A549 (cell line): ENCODE measurements at regions not wholly inside any gene's neighbourhood (a gene's known extent, or its start where the extent isn't known, plus 50 kb on each side); places are given as distances from the start of the nearest gene placed in this dataset.

ENCODE experiments used
- ATAC-seq, 2 experiments: fragments of 200-7000 bp in 1 of 2; fragments of >200 bp in 1 of 2; cut with Nextera tagmentation in 1 of 2; cut with Tn5 transposase in 1 of 2; 3 replicates each; pipeline versions ENCODE4 v1.8.0 to v1.9.1; 2018 to 2020; ENCODE audit warnings: mild to moderate bottlenecking in 1 of 2, moderate library complexity in 1 of 2
- CTCF ChIA-PET: fragments of 300-600 bp; sonication (Branson Sonifier 250); formaldehyde crosslinking; extraction: SDS; loops from one replicate; lab custom pipeline; 2021; ENCODE audit warnings: antibody characterized with exemption, inconsistent platforms; lab: Yijun Ruan, JAX
- POLR2A ChIA-PET: fragments of 350-600 bp; formaldehyde crosslinking; extraction: SDS; loops from one replicate; lab custom pipeline; 2021; ENCODE audit warnings: antibody characterized with exemption, inconsistent platforms; lab: Yijun Ruan, JAX
- DNase-seq, 2 experiments: peaks; one replicate each; pipeline versions ENCODE4 v3.0.0 to v3.0.0-alpha.2; 2011 to 2016; ENCODE audit warnings: low read depth in 1 of 2, low spot score in 1 of 2
- FAIRE-seq: peaks from 2 replicates; lab custom pipeline; 2011; peaks lifted over from hg19 to GRCh38; lab: Jason Lieb, UNC
- H3K27ac ChIP-seq, 2 experiments: fragments of >200 bp; sonication (Bioruptor Twin); formaldehyde crosslinking; 3 replicates each; pipeline ENCODE4 v1.5.1; 2016 to 2017
- H3K4me1 ChIP-seq: fragments of >200 bp; sonication (Bioruptor Twin); formaldehyde crosslinking; 3 replicates; pipeline ENCODE4 v1.6.1; 2016
- H3K4me2 ChIP-seq: fragments of >200 bp; sonication (Bioruptor Twin); formaldehyde crosslinking; 3 replicates; pipeline ENCODE4 v1.6.1; 2016
- H3K4me3 ChIP-seq: fragments of >200 bp; sonication (Bioruptor Twin); formaldehyde crosslinking; 3 replicates; pipeline ENCODE4 v1.5.1; 2016
- H3K9me3 ChIP-seq: fragments of >200 bp; sonication (Bioruptor Twin); formaldehyde crosslinking; 3 replicates; pipeline ENCODE4 v1.6.1; 2016
- ATOH8 ChIP-seq: fragments of 250-450 bp; sonication (Bioruptor Pico); IDR thresholded peaks from 2 replicates; pipeline ENCODE4 v1.5.0; 2020; ENCODE audit warnings: low read depth, mild to moderate bottlenecking, moderate library complexity
- CEBPB ChIP-seq, 2 experiments: fragments of >200 bp in 1 of 2; sonication (Bioruptor Twin) in 1 of 2; formaldehyde crosslinking in 1 of 2; IDR thresholded peaks; 2 replicates each; pipeline ENCODE4 v1.6.1; 2012 to 2016
- CHD2 ChIP-seq: fragments of 150-350 bp; IDR thresholded peaks from 2 replicates; pipeline ENCODE4 v1.6.1; 2014; ENCODE audit warnings: low read length; ENCODE audit not compliant: partially characterized antibody
- FOSL2 ChIP-seq, 2 experiments: fragments of 450-650 bp in 1 of 2; fragments of >200 bp in 1 of 2; sonication (Bioruptor Twin) in 1 of 2; formaldehyde crosslinking; IDR thresholded peaks; 2 replicates each; pipeline versions ENCODE4 v1.5.0 to v1.6.1; 2016 to 2020; ENCODE audit warnings: mild to moderate bottlenecking in 1 of 2, moderate library complexity in 1 of 2
- JUNB ChIP-seq: fragments of >200 bp; sonication (Bioruptor Twin); formaldehyde crosslinking; IDR thresholded peaks from 2 replicates; pipeline ENCODE4 v1.6.1; 2016
- MAZ ChIP-seq: fragments of 150-350 bp; IDR thresholded peaks from 2 replicates; pipeline ENCODE4 v1.6.1; 2014; ENCODE audit warnings: antibody characterized with exemption, low read depth, low read length, borderline replicate concordance
- MYC ChIP-seq: IDR thresholded peaks from 2 replicates; pipeline ENCODE4 v1.6.1; 2012; ENCODE audit warnings: mild to moderate bottlenecking, inconsistent platforms, low read length, improper control_type of control experiment, borderline replicate concordance
- NFE2L2 ChIP-seq: fragments of 150-350 bp; conservative IDR thresholded peaks from 2 replicates; pipeline ENCODE4 v1.6.1; 2014; ENCODE audit warnings: low read length
- NPAS2 ChIP-seq: fragments of 250-450 bp; sonication (Bioruptor Pico); IDR thresholded peaks from 2 replicates; pipeline ENCODE4 v1.8.0; 2022; ENCODE audit warnings: mild to moderate bottlenecking, moderate library complexity, borderline replicate concordance
- PBX3 ChIP-seq: IDR thresholded peaks from 2 replicates; pipeline ENCODE4 v1.6.1; 2012
- REST ChIP-seq: fragments of 200-600 bp; sonication (generic); IDR thresholded peaks from 2 replicates; pipeline ENCODE4 v1.6.1; 2016; ENCODE audit warnings: antibody characterized with exemption, mild to moderate bottlenecking, moderate library complexity
- RFX5 ChIP-seq: fragments of 450-650 bp; IDR thresholded peaks from 2 replicates; pipeline ENCODE4 v1.7.1; 2014; ENCODE audit warnings: antibody characterized with exemption, mild to moderate bottlenecking, moderate library complexity
- SMC3 ChIP-seq: fragments of >200 bp; sonication (Bioruptor Twin); formaldehyde crosslinking; IDR thresholded peaks from 3 replicates; pipeline ENCODE4 v1.6.1; 2018; ENCODE audit warnings: inconsistent platforms
- SREBF2 ChIP-seq: fragments of 450-650 bp; IDR thresholded peaks from 2 replicates; pipeline ENCODE4 v1.6.1; 2014; ENCODE audit warnings: mild to moderate bottlenecking, moderate library complexity
- TFCP2L1 ChIP-seq: fragments of 250-450 bp; sonication (Bioruptor Pico); IDR thresholded peaks from 2 replicates; pipeline ENCODE4 v1.5.0; 2021; ENCODE audit warnings: mild to moderate bottlenecking
- TP53 ChIP-seq: fragments of 250-450 bp; sonication (Bioruptor Pico); IDR thresholded peaks from 2 replicates; pipeline ENCODE4 v1.5.0; 2021; ENCODE audit warnings: mild to moderate bottlenecking, moderate library complexity
- USF2 ChIP-seq: fragments of 450-650 bp; IDR thresholded peaks from 2 replicates; pipeline ENCODE4 v1.6.1; 2014; ENCODE audit warnings: antibody characterized with exemption
- ZC3H11A ChIP-seq: fragments of 450-650 bp; IDR thresholded peaks from 2 replicates; pipeline ENCODE4 v1.6.1; 2014; ENCODE audit warnings: antibody characterized with exemption, mild to moderate bottlenecking
- ZFP36 ChIP-seq: fragments of 450-650 bp; IDR thresholded peaks from 2 replicates; pipeline ENCODE4 v1.6.1; 2014; ENCODE audit warnings: borderline replicate concordance; ENCODE audit not compliant: partially characterized antibody
- ZNF302 ChIP-seq: fragments of 250-450 bp; sonication (Bioruptor Pico); IDR thresholded peaks from 2 replicates; pipeline ENCODE4 v1.9.0; 2021; ENCODE audit warnings: inconsistent platforms, mild to moderate bottlenecking, moderate library complexity
- ZSCAN20 ChIP-seq: fragments of 250-450 bp; sonication (Bioruptor Pico); IDR thresholded peaks from 2 replicates; pipeline ENCODE4 v1.8.0; 2022; ENCODE audit warnings: mild to moderate bottlenecking, moderate library complexity
- WGBS: methylation state at CpG from one replicate; pipeline ENCODE4 v1.1.6; 2017; ENCODE audit errors: missing lambda C conversion rate; 5-methylcytosine and 5-hydroxymethylcytosine counted together

- H3K27ac ChIP-seq = no peak overlapping the region
- ATAC-seq = no peak
- ChIA-PET POLR2A (no interaction called here), CTCF (no interaction called here)
- TF ChIP-seq TFCP2L1 (CRISPR knock-in tag) = no peak
- peak; percentile 24; the same call in 1 of the 2 replicates for TF ChIP-seq JUNB
- TF ChIP-seq USF2 = no peak
- TF ChIP-seq RFX5 = no peak
- DNase-seq = peak in 1 of 2 experiments; percentile 13
- FAIRE-seq = no peak
- H3K9me3 ChIP-seq = no peaks in the 10 kb centered on the region
- peak overlapping the region; percentile 34 for H3K4me2 ChIP-seq
- H3K4me1 ChIP-seq = peaks cover 7% of the 10 kb centered on the region; the same call in 1 of the 3 replicates
- WGBS = 16% methylated on average over 1 of the region's 1 CpG
- H3K4me3 ChIP-seq = no peak overlapping the region
Observed at GRCh38 chr13:75016225-75016624, 465.7 kb downstream of the TBC1D4 start.

GRCh38 chr13:75013818-75014217, 468.2 kb downstream of the TBC1D4 start:
- DNase-seq (no peak), ATAC-seq (no peak), FAIRE-seq (no peak)
- no peak overlapping the region for H3K4me2 ChIP-seq
- H3K27ac ChIP-seq = no peak overlapping the region
- ChIA-PET POLR2A (no interaction called here), CTCF (interaction anchor here (0.7 kb wide), 1 partner anchor 91 kb away, joined by 3 read pairs; no protein-coding TSS in a partner anchor)
- no peaks in the 10 kb centered on the region for H3K9me3 ChIP-seq
- H3K4me3 ChIP-seq = no peak overlapping the region
- 66% methylated on average over 4 of the region's 4 CpGs for WGBS
- TF ChIP-seq ZC3H11A = no peak
- H3K4me1 ChIP-seq = peaks cover 7% of the 10 kb centered on the region; the same call in 1 of the 3 replicates

GRCh38 chr13:75010941-75011340, 471.0 kb downstream of the TBC1D4 start:
- Histone ChIP-seq H3K27ac (no peak overlapping the region), H3K4me3 (no peak overlapping the region), H3K4me2 (no peak overlapping the region), H3K4me1 (no peaks in the 10 kb centered on the region), H3K9me3 (no peaks in the 10 kb centered on the region)
- FAIRE-seq (no peak), DNase-seq (no peak), ATAC-seq (no peak)
- POLR2A ChIA-PET = no interaction called here
- TF ChIP-seq SMC3 = no peak
- TF ChIP-seq CHD2 = no peak
- TF ChIP-seq PBX3 = no peak
- no peak for TF ChIP-seq SREBF2
- TF ChIP-seq NPAS2 = no peak
- TF ChIP-seq ATOH8 (CRISPR knock-in tag) = no peak
- CTCF ChIA-PET = no interaction called here
- 77% methylated on average over 3 of the region's 4 CpGs for WGBS

- POLR2A ChIA-PET = no interaction called here
- CTCF ChIA-PET = no interaction called here
- FAIRE-seq (no peak), DNase-seq (no peak), ATAC-seq (no peak)
- Histone ChIP-seq H3K4me3 (no peak overlapping the region), H3K9me3 (no peaks in the 10 kb centered on the region), H3K27ac (no peak overlapping the region), H3K4me1 (no peaks in the 10 kb centered on the region), H3K4me2 (no peak overlapping the region)
- no peak for TF ChIP-seq ZSCAN20
- TF ChIP-seq ATOH8 (CRISPR knock-in tag) = no peak
- TF ChIP-seq FOSL2 (IDR thresholded peaks at IDR 0.05) = no peak
- no peak for TF ChIP-seq FOSL2 (CRISPR knock-in tag; IDR thresholded peaks at IDR 0.05)
- no peak for TF ChIP-seq NPAS2
- TF ChIP-seq CEBPB (IDR thresholded peaks at IDR 0.05) = no peak
- TF ChIP-seq TP53 (CRISPR knock-in tag) = no peak
- TF ChIP-seq MYC = no peak
- no peak for TF ChIP-seq MAZ
- no peak for TF ChIP-seq ZNF302 (CRISPR knock-in tag)
- TF ChIP-seq NFE2L2 = no peak
- TF ChIP-seq ZFP36 = no peak
- TF ChIP-seq REST = no peak
Observed at GRCh38 chr13:75008926-75009325, 473.0 kb downstream of the TBC1D4 start.
